ENCODE measurements at regions not wholly inside any gene's neighbourhood (a gene's known extent, or its start where the extent isn't known, plus 50 kb on each side); places are given as distances from the start of the nearest gene placed in this dataset.

DNA sequence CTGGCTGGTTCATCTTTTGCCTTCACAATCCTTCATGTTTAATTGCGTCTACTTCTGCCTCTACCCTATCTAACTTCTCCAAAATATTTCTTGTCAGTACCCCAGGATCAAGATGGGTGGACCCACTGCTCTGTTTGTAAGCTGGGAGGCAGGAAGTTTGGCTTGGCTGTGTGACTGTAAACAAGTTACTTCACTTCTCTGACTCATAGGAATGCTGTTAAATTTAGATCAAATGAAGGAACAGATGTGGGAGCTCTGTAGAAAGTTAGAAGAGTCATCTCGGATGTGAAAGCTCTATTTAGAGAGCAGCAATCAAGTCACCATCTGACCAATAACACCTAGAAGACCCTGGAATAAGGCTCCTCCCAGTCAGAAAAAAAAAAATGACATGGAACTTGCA lies 55.2 kb upstream of the MRTFB start:
- TF ChIP-seq, protein P1, sequence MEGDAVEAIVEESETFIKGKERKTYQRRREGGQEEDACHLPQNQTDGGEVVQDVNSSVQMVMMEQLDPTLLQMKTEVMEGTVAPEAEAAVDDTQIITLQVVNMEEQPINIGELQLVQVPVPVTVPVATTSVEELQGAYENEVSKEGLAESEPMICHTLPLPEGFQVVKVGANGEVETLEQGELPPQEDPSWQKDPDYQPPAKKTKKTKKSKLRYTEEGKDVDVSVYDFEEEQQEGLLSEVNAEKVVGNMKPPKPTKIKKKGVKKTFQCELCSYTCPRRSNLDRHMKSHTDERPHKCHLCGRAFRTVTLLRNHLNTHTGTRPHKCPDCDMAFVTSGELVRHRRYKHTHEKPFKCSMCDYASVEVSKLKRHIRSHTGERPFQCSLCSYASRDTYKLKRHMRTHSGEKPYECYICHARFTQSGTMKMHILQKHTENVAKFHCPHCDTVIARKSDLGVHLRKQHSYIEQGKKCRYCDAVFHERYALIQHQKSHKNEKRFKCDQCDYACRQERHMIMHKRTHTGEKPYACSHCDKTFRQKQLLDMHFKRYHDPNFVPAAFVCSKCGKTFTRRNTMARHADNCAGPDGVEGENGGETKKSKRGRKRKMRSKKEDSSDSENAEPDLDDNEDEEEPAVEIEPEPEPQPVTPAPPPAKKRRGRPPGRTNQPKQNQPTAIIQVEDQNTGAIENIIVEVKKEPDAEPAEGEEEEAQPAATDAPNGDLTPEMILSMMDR (IDR thresholded peaks at IDR 0.05; ENCODE audit: low read depth, low read length): no peak
- TF ChIP-seq EZH2phosphoT487 (IDR thresholded peaks at IDR 0.05; ENCODE audit: low read depth): no peak

Data from OCI-LY3 (cell line).